Neural cell (in vitro differentiated cells): ENCODE measurements at regions not wholly inside any gene's neighbourhood (a gene's known extent, or its start where the extent isn't known, plus 50 kb on each side); places are given as distances from the start of the nearest gene placed in this dataset.

Experiments
- CTCF ChIP-seq: fragments of 450-650 bp; IDR thresholded peaks from 2 replicates; pipeline ENCODE4 v1.5.1; 2014; ENCODE audit warnings: antibody characterized with exemption, mild to moderate bottlenecking, moderate library complexity; ENCODE audit not compliant: poor library complexity, severe bottlenecking
- EP300 ChIP-seq: fragments of 450-650 bp; conservative IDR thresholded peaks from 2 replicates; pipeline ENCODE4 v1.6.1; 2014; ENCODE audit warnings: antibody characterized with exemption, mild to moderate bottlenecking, moderate library complexity; ENCODE audit not compliant: poor library complexity, severe bottlenecking
- EZH2 ChIP-seq: fragments of 200-600, 300-800 bp; shearing (Covaris generic), sonication (generic); IDR thresholded peaks from 2 replicates; pipeline ENCODE4 v1.6.1; 2014; ENCODE audit warnings: antibody characterized with exemption, low read length, borderline replicate concordance, mild to moderate bottlenecking; ENCODE audit not compliant: insufficient read depth, poor library complexity, severe bottlenecking
- POLR2AphosphoS5 ChIP-seq: IDR thresholded peaks from 2 replicates; pipeline ENCODE4 v1.6.1; 2012
- SMC3 ChIP-seq: fragments of 450-650 bp; conservative IDR thresholded peaks from 2 replicates; pipeline ENCODE4 v1.6.1; 2014; ENCODE audit warnings: antibody characterized with exemption, mild to moderate bottlenecking, moderate library complexity; ENCODE audit not compliant: poor library complexity

- TF ChIP-seq CTCF (no peak), POLR2AphosphoS5 (no peak), SMC3 (no peak), EZH2 (no peak), EP300 (no peak)
Observed at GRCh38 chr3:181935915-181936314, 224.2 kb downstream of the SOX2 start.
